Psoas muscle (tissue), 7 donors: ENCODE measurements at regions not wholly inside any gene's neighbourhood (a gene's known extent, or its start where the extent isn't known, plus 50 kb on each side); places are given as distances from the start of the nearest gene placed in this dataset.

Experiments used
- ATAC-seq, 4 donors: fragments of 200-7000 bp; cut with Tn5 transposase; one replicate each; pipeline ENCODE4 v1.9.1; 2020; ENCODE audit warnings: moderate library complexity in 3 of 4, mild to moderate bottlenecking in 2 of 4
- DNase-seq, 2 donors: peaks; one replicate each; pipeline ENCODE4 v3.0.0-alpha.2; 2020
- H3K27ac ChIP-seq: fragments of 200-600 bp; one replicate; pipeline ENCODE4 v1.8.0; 2022
- H3K27me3 ChIP-seq, 3 donors: fragments of 200-600 bp in 1 of 3; one replicate each; pipeline versions ENCODE4 v1.6.1 to v1.8.0; 2013 to 2022; ENCODE audit warnings: low read length in 2 of 3, mild to moderate bottlenecking in 2 of 3, moderate library complexity in 1 of 3; ENCODE audit not compliant: insufficient read depth in 3 of 3
- H3K36me3 ChIP-seq, 2 donors: fragments of 200-600 bp in 1 of 2; one replicate each; pipeline versions ENCODE4 v1.6.1 to v1.8.0; 2013 to 2022; ENCODE audit warnings: low read depth in 1 of 2, mild to moderate bottlenecking in 1 of 2, moderate library complexity in 1 of 2; ENCODE audit not compliant: insufficient read depth in 1 of 2
- H3K4me1 ChIP-seq: fragments of 200-600 bp; one replicate; pipeline ENCODE4 v1.8.0; 2022
- H3K4me3 ChIP-seq: fragments of 200-600 bp; one replicate; pipeline ENCODE4 v1.8.0; 2022; ENCODE audit warnings: mild to moderate bottlenecking
- H3K9me3 ChIP-seq: fragments of 200-600 bp; one replicate; pipeline ENCODE4 v1.8.0; 2022
- WGBS, 3 donors: extraction: QIAGEN DNeasy Blood & Tissue Kit; methylation state at CpG; one replicate each; pipeline versions ENCODE4 v1.1.6 to v1.1.7; 2013; 5-methylcytosine and 5-hydroxymethylcytosine counted together
- intact Hi-C, 2 donors: fragments of 100-400 bp; cut with DNase I; formaldehyde crosslinking; loops; one replicate each; pipeline versions ENCODE4 v1.11.0 to v1.14.2; 2022
- TF ChIP-seq, protein P1 (sequence below): fragments of 200-600 bp; IDR thresholded peaks from one replicate; pipeline ENCODE4 v1.8.0; 2022; ENCODE audit warnings: antibody characterized with exemption
- donor health status: healthy with polysubstance abuse.
- donor health status: DM: no; HTN: no; CAD: no; lungs with moderate emphysema.
- donor health status: Bipolar disorder and iron deficiency.
- donor health status: healthy.
- donor health status: DM: yes; HTN: yes; CAD: no.
- donor health status: DM: no; HTN: no; CAD: no.
- donor health status: DM: yes; HTN: yes; CAD: no.

DNA sequence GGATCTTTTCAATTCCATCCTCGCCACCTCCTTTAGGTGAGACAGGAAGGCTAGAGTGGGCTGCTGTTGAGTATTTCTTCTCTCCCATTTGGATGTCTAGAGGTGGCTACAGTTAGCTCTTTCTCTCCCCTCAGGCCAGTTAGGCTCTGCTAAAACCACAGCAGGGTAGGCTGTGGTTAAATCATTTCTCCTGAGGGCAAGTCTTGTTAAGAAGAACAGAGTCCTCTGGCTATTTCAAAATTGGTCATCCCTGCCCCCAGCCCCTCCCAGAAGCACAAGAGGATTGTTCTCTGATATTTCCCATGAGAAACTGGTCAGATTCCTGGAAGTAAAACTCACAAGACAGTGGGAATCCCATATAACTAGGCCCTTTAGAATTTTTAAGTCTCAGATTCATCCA lies 1359.5 kb downstream of the TECRL start:
- 33 to 52% (median 40%) methylated on average over 1 of the region's 1 CpG for WGBS, 3 donors
- H3K4me3 ChIP-seq, result no peak overlapping the region
- intact Hi-C loops, result no loop called here
- ATAC-seq (no peak), DNase-seq (no peak)
- no peaks in the 10 kb centered on the region for H3K4me1 ChIP-seq
- no peaks in the 10 kb centered on the region for H3K9me3 ChIP-seq
- no peaks in the 10 kb centered on the region for H3K36me3 ChIP-seq
- no peak overlapping the region for H3K27ac ChIP-seq
- no peaks in the 10 kb centered on the region for H3K27me3 ChIP-seq
- TF ChIP-seq, protein P1, sequence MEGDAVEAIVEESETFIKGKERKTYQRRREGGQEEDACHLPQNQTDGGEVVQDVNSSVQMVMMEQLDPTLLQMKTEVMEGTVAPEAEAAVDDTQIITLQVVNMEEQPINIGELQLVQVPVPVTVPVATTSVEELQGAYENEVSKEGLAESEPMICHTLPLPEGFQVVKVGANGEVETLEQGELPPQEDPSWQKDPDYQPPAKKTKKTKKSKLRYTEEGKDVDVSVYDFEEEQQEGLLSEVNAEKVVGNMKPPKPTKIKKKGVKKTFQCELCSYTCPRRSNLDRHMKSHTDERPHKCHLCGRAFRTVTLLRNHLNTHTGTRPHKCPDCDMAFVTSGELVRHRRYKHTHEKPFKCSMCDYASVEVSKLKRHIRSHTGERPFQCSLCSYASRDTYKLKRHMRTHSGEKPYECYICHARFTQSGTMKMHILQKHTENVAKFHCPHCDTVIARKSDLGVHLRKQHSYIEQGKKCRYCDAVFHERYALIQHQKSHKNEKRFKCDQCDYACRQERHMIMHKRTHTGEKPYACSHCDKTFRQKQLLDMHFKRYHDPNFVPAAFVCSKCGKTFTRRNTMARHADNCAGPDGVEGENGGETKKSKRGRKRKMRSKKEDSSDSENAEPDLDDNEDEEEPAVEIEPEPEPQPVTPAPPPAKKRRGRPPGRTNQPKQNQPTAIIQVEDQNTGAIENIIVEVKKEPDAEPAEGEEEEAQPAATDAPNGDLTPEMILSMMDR, result no peak

DNA sequence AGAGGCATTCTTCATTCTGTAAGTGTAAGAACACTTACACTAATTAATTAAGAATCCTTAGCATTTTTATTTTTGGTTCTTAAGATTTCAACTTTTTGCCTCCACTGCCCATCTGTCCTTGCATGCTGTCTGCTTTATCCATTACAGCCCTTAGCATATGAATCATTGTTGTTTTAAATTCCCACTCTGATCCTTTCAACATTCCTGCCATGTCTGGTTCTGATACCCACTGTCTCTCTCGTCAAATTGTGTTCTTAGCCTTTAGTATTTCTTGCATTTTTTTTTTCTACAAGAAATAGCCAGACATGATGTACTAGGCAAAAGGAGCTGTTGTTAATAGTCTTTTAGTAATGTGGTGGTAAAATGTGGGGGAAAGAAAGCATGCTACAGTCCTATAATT lies 1360.0 kb downstream of the TECRL start:
- Histone ChIP-seq H3K27me3 (no peaks in the 10 kb centered on the region), H3K27ac (no peak overlapping the region), H3K4me3 (no peak overlapping the region), H3K36me3 (no peaks in the 10 kb centered on the region), H3K9me3 (no peaks in the 10 kb centered on the region), H3K4me1 (no peaks in the 10 kb centered on the region)
- 43 to 52% (median 48%) methylated on average over 1 of the region's 1 CpG for WGBS, 3 donors
- no peak for DNase-seq
- intact Hi-C loops, result no loop called here
- ATAC-seq, result no peak
- TF ChIP-seq, protein P1, result no peak

DNA sequence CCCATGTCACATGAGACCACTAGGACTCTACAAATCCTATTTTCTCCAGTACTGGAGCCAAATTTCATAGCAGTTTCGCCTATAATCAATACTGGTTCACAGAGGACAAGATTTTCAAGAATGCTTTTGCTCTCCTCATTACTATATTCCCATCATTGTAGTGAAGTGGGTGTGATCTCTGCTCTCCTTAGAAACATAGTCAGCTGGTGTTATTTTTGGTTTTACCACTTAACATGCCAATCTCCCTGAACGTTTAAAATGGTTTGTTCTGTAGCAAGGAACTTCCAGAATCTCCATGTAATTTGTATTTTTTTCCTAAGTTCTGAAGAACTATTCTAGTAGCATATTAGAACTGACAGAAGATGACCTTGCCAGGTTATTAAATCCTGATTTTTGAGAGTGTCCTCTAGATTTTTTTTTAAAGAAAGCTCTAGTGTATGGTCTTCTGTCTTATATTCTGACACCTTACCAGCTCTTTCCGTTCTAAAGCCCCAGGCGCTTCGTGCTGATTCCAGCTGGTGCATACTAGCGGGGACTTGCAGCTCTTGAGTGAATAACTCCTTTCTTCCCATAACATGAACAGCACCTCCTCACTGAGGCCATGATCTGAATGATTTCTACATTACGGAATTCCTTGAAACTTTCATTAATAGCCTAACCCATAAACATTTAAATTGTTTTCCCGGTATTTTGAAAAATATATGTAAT lies 1372.9 kb downstream of the TECRL start:
- ATAC-seq, result no peak
- no peak overlapping the region for H3K27ac ChIP-seq

DNA sequence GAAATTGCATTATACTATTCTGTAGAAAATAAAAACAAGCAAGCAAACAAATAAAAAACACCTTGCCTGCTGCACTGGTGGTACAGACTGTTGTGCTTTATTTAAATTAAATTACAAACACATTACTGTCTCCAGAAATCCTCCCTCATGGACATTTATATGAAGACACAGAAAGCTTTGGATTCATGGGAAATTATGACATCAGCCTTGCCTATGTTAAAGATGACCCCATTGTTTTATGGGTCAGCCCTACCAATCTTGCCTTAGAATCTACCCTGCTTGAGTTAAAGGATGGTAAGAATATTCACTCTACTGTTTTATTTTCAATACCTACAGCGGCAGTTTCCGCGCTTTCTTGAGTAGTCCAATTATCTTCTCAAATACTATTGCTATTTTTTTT lies 1379.9 kb downstream of the TECRL start:
- TF ChIP-seq, protein P1, result no peak
- intact Hi-C loops, result no loop called here
- WGBS, 3 donors, result 83 to 98% (median 89%) methylated on average over 3 of the region's 3 CpGs

More for the DNA sequence above, 1372.9 kb downstream of the TECRL start:
- Histone ChIP-seq H3K4me1 (no peaks in the 10 kb centered on the region), H3K36me3 (no peaks in the 10 kb centered on the region), H3K4me3 (no peak overlapping the region), H3K9me3 (no peaks in the 10 kb centered on the region), H3K27me3 (no peaks in the 10 kb centered on the region)
- 68 to 70% (median 70%) methylated on average over 8 of the region's 8 CpGs for WGBS, 3 donors
- intact Hi-C loops, result no loop called here
- DNase-seq, result no peak
- TF ChIP-seq, protein P1, result no peak

DNA sequence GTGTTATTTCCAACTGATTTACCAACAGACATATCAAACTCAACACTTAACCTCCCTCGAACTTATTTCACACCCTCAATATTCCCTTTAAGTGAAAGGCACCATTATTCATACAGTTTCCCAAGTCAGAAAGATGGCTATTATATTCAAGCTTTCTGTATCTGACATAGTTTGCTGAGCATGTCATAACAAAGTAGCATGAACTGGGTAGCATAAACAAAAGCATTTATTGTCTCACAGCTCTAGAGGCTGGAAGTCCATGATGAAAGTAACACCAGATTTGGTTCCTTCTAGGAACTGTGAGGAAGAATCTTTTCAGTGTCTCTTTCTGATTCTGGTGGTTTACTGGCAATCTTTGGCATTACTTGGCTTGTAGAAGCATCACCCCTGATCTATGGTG lies 1388.6 kb downstream of the TECRL start:
- no peaks in the 10 kb centered on the region for H3K27me3 ChIP-seq
- DNase-seq (no peak), ATAC-seq (no peak)
- TF ChIP-seq, protein P1, result no peak
- no peak overlapping the region for H3K4me3 ChIP-seq
- H3K27ac ChIP-seq, result no peak overlapping the region
- H3K4me1 ChIP-seq, result no peaks in the 10 kb centered on the region
- intact Hi-C loops, result no loop called here
- WGBS, 3 donors, result 84 to 90% (median 85%) methylated on average over 1 of the region's 1 CpG
- H3K36me3 ChIP-seq, result no peaks in the 10 kb centered on the region
- no peaks in the 10 kb centered on the region for H3K9me3 ChIP-seq

More for the DNA sequence above, 1379.9 kb downstream of the TECRL start:
- no peak for ATAC-seq
- H3K27ac ChIP-seq, result no peak overlapping the region
- H3K36me3 ChIP-seq, result no peaks in the 10 kb centered on the region
- no peak for DNase-seq
- no peaks in the 10 kb centered on the region for H3K27me3 ChIP-seq
- no peak overlapping the region for H3K4me3 ChIP-seq
- no peaks in the 10 kb centered on the region for H3K9me3 ChIP-seq
- no peaks in the 10 kb centered on the region for H3K4me1 ChIP-seq
